Nephron progenitor cell (in vitro differentiated cells): ENCODE measurements at regions not wholly inside any gene's neighbourhood (a gene's known extent, or its start where the extent isn't known, plus 50 kb on each side); places are given as distances from the start of the nearest gene placed in this dataset.
"Not testable (repeated sequence)": the region's sequence is repeated elsewhere in the genome, so short reads cannot be mapped to it uniquely, and the experiment has no call there.

Experiments
- DNase-seq: peaks from one replicate; pipeline ENCODE4 v3.0.0; 2021
- H3K27ac Mint-ChIP-seq: 2 replicates; pipeline ENCODE4 v1.8.0; 2021; ENCODE audit warnings: mild to moderate bottlenecking, moderate library complexity, mixed read lengths
- H3K27me3 Mint-ChIP-seq: 2 replicates; pipeline ENCODE4 v1.8.0; 2021; ENCODE audit warnings: mild to moderate bottlenecking, low read depth, mixed read lengths; ENCODE audit not compliant: poor library complexity
- H3K36me3 Mint-ChIP-seq: 2 replicates; pipeline ENCODE4 v1.8.0; 2021; ENCODE audit warnings: low read depth, mixed read lengths
- H3K4me1 Mint-ChIP-seq: 2 replicates; pipeline ENCODE4 v1.8.0; 2021; ENCODE audit warnings: mixed read lengths
- H3K4me3 Mint-ChIP-seq: 2 replicates; pipeline ENCODE4 v1.8.0; 2021; ENCODE audit warnings: mild to moderate bottlenecking, moderate library complexity, mixed read lengths
- H3K9me3 Mint-ChIP-seq: 2 replicates; pipeline ENCODE4 v1.8.0; 2021; ENCODE audit warnings: mild to moderate bottlenecking, moderate library complexity, mixed read lengths
- TF ChIP-seq, protein P1 (sequence below): fragments of 200-600 bp; sonication (generic); IDR thresholded peaks from 2 replicates; pipeline ENCODE4 v1.5.0; 2021; ENCODE audit warnings: antibody characterized with exemption

DNA sequence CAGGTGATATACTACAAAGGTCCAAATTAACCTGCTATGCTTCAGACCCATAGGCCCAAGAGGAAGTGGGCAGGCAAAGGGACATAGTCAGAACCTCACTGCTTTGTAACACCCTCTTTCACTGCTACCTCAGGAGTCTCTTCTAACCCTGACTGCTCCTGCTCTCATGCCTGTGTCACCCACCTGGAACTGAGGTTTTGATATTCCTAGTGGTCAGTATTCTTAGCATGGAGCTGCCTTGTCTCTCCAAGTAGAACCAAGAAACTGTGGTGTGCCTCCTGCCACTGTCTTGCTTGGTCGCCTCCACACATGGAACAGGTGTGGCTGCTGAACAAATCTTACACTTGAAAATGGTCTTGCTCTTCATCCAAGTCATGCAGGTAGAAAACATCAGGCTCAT, 677.5 kb downstream of the XPNPEP1 start:
- H3K4me1 Mint-ChIP-seq = no peaks in the 10 kb centered on the region
- no peak overlapping the region for H3K27ac Mint-ChIP-seq
- TF ChIP-seq, protein P1, sequence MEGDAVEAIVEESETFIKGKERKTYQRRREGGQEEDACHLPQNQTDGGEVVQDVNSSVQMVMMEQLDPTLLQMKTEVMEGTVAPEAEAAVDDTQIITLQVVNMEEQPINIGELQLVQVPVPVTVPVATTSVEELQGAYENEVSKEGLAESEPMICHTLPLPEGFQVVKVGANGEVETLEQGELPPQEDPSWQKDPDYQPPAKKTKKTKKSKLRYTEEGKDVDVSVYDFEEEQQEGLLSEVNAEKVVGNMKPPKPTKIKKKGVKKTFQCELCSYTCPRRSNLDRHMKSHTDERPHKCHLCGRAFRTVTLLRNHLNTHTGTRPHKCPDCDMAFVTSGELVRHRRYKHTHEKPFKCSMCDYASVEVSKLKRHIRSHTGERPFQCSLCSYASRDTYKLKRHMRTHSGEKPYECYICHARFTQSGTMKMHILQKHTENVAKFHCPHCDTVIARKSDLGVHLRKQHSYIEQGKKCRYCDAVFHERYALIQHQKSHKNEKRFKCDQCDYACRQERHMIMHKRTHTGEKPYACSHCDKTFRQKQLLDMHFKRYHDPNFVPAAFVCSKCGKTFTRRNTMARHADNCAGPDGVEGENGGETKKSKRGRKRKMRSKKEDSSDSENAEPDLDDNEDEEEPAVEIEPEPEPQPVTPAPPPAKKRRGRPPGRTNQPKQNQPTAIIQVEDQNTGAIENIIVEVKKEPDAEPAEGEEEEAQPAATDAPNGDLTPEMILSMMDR = no peak
- H3K36me3 Mint-ChIP-seq = no peaks in the 10 kb centered on the region
- peaks cover 5% of the 10 kb centered on the region for H3K27me3 Mint-ChIP-seq
- no peak overlapping the region for H3K4me3 Mint-ChIP-seq
- DNase-seq = no peak
- H3K9me3 Mint-ChIP-seq = peaks cover 10% of the 10 kb centered on the region

DNA sequence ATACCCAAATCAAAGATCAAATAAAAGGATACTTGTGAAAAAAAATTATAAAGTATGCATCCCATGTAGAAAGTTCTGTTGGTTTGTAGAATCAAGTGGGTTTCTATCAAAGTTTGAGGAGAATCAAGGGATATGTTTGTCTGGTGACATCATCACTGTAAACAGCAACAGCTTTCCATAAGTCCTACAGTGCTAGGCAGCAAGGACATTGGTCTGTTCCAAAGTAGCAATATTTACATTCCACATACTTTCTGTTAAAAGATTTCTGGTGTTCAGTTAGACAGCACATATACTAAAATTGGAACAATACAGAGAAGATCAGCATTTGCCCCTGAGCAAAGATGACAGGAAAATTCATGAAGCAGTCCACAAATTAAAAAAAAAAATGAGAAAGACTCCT, 683.9 kb downstream of the XPNPEP1 start:
- Mint-ChIP-seq H3K9me3 (peaks cover 14% of the 10 kb centered on the region), H3K27me3 (peaks cover 6% of the 10 kb centered on the region), H3K36me3 (no peaks in the 10 kb centered on the region), H3K27ac (no peak overlapping the region), H3K4me1 (no peaks in the 10 kb centered on the region), H3K4me3 (no peak overlapping the region)
- TF ChIP-seq, protein P1 = no peak
- DNase-seq = no peak

DNA sequence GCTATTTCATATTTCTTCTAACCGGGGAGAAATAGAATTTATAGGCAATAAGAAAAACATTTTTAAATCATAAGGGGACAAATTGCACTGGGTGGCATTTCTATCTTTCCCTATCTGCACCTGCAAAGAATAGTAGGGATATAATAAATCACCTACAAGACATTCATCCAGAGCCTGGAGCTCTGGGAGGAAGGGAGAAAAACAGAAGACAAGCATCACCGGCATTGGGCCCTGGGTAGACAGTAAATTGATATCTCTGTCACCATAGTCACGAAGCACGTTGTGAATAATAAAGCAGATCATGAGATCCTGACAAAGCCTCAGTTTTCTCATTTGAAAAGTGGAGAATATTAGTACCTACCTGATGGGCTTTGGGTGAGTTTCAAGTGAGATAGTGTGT, 685.6 kb downstream of the XPNPEP1 start:
- no peak overlapping the region for H3K27ac Mint-ChIP-seq
- TF ChIP-seq, protein P1 = no peak
- H3K36me3 Mint-ChIP-seq = no peaks in the 10 kb centered on the region
- peaks cover 6% of the 10 kb centered on the region for H3K27me3 Mint-ChIP-seq
- no peak overlapping the region for H3K4me3 Mint-ChIP-seq
- H3K9me3 Mint-ChIP-seq = peaks cover 8% of the 10 kb centered on the region
- DNase-seq = no peak
- no peaks in the 10 kb centered on the region for H3K4me1 Mint-ChIP-seq

DNA sequence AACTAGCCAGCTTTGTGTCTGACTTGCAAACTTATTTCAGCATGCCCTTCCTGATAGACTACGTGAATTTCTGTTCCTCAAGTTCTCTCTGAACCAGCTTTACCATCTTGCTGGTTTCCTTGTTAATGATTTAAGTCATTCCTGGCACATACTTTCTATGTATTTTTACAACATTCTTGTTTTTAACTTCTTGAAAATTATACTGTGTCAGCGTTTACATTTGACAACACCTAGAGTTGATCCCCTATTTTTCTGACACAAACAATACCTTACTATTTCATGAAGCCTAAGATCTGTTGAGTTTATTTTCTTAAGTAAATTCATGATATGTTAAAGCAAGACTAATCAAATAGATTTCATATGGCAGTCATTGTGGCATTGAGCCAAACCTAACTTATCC, 686.3 kb downstream of the XPNPEP1 start:
- Mint-ChIP-seq H3K4me1 (no peaks in the 10 kb centered on the region), H3K4me3 (no peak overlapping the region), H3K27me3 (peaks cover 6% of the 10 kb centered on the region), H3K9me3 (peaks cover 8% of the 10 kb centered on the region), H3K36me3 (no peaks in the 10 kb centered on the region), H3K27ac (no peak overlapping the region)
- TF ChIP-seq, protein P1 = no peak
- no peak for DNase-seq

DNA sequence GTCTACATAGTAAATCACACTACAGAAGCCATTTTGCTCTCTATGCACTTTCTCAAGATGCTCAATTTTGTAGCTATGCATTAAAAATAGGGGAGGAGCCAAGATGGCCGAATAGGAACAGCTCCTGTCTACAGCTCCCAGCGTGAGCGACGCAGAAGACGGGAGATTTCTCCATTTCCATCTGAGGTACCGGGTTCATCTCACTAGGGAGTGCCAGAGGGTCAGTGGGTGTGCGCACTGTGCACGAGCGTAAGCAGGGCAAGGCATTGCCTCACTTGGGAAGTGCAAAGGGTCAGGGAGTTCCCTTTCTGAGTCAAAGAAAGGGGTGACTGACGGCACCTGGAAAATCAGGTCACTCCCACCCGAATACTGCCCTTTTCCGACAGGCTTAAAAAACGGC, 699.8 kb downstream of the XPNPEP1 start:
- not testable (repeated sequence) for H3K27me3 Mint-ChIP-seq, H3K4me3 Mint-ChIP-seq, H3K36me3 Mint-ChIP-seq, H3K4me1 Mint-ChIP-seq, DNase-seq, H3K27ac Mint-ChIP-seq
- peaks cover 15% of the 10 kb centered on the region for H3K9me3 Mint-ChIP-seq

DNA sequence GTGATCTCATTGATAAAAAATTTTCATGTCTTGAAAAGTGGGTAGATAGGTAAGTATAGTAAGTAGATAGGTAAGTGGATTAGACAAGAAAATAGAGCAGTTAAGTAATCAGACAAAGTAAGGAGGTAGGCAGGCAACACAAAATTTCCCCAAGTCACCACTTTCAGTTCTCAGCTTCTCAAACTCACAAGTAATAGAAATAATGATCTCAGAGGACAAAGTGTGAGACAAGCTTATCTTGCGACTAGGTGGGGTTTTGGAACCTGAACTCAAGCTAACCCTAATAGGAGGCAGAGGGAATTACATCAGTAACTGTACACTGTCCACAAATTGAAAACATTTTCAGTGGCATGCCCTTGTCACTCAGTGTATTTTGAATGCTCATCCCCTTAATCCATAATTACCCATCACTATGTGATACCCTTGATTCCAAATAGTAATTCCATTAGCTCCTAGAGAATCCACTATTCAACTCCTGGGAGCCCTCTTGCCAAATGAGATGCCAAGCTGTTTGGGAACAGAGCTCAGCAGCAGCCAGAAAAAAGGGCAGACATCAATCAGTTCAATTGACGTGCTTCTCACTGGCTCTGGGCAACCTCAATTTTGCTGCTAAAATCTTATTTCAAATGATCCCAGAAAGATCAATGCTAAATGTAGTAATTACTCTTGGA, 703.2 kb downstream of the XPNPEP1 start:
- TF ChIP-seq, protein P1 = no peak
- no peak for DNase-seq
- peaks cover 9% of the 10 kb centered on the region for H3K9me3 Mint-ChIP-seq
- peaks cover 5% of the 10 kb centered on the region for H3K27me3 Mint-ChIP-seq
- H3K27ac Mint-ChIP-seq = no peak overlapping the region
- H3K4me1 Mint-ChIP-seq = no peaks in the 10 kb centered on the region
- no peaks in the 10 kb centered on the region for H3K36me3 Mint-ChIP-seq
- H3K4me3 Mint-ChIP-seq = no peak overlapping the region
